Spinal cord (tissue), 9 donors: ENCODE measurements at regions not wholly inside any gene's neighbourhood (a gene's known extent, or its start where the extent isn't known, plus 50 kb on each side); places are given as distances from the start of the nearest gene placed in this dataset.
A peak's percentile ranks its signal among the peaks of the same experiment; 100 is the strongest.

Experiments
- DNase-seq, 6 donors: peaks; one replicate each; pipeline versions ENCODE4 v3.0.0 to v3.0.0-alpha.2; 2013 to 2015; ENCODE audit warnings: low spot score in 6 of 6, low read depth in 4 of 6
- H3K27ac ChIP-seq: one replicate; pipeline ENCODE4 v1.5.1; 2013; ENCODE audit warnings: low read depth, low read length, control low read depth
- H3K27me3 ChIP-seq: one replicate; pipeline ENCODE4 v1.6.1; 2013; ENCODE audit warnings: low read length; ENCODE audit not compliant: control insufficient read depth, insufficient read depth
- H3K36me3 ChIP-seq: one replicate; pipeline ENCODE4 v1.6.1; 2013; ENCODE audit warnings: low read length; ENCODE audit not compliant: control insufficient read depth, insufficient read depth
- H3K4me1 ChIP-seq: one replicate; pipeline ENCODE4 v1.6.1; 2013; ENCODE audit warnings: low read length; ENCODE audit not compliant: control insufficient read depth, insufficient read depth
- H3K4me3 ChIP-seq: one replicate; pipeline ENCODE4 v1.5.1; 2013; ENCODE audit warnings: low read depth, low read length, control low read depth
- H3K9me3 ChIP-seq: one replicate; pipeline ENCODE4 v1.6.1; 2013; ENCODE audit warnings: low read length; ENCODE audit not compliant: control insufficient read depth, insufficient read depth
- WGBS: methylation state at CpG from one replicate; pipeline ENCODE4 v1.1.5; 2013; ENCODE audit warnings: missing lambda C conversion rate; ENCODE audit not compliant: insufficient coverage; 5-methylcytosine and 5-hydroxymethylcytosine counted together
- donor health status: healthy.

GRCh38 chr20:20971810-20972209, 134.3 kb downstream of the LINC00237 start:
- Histone ChIP-seq H3K4me1 (no peaks in the 10 kb centered on the region), H3K9me3 (no peaks in the 10 kb centered on the region), H3K4me3 (no peak overlapping the region), H3K27me3 (no peaks in the 10 kb centered on the region), H3K27ac (no peak overlapping the region), H3K36me3 (no peaks in the 10 kb centered on the region)
- WGBS: 76% methylated on average over 4 of the region's 6 CpGs
- peak in 1 of 6 donors; percentile 7 for DNase-seq

- no peak overlapping the region for H3K27ac ChIP-seq
- no peaks in the 10 kb centered on the region for H3K36me3 ChIP-seq
- no peak overlapping the region for H3K4me3 ChIP-seq
- DNase-seq: peak in 1 of 6 donors; percentile 46
- H3K4me1 ChIP-seq: no peaks in the 10 kb centered on the region
- H3K9me3 ChIP-seq: no peaks in the 10 kb centered on the region
- 83% methylated on average over 1 of the region's 3 CpGs for WGBS
- H3K27me3 ChIP-seq: no peaks in the 10 kb centered on the region
Observed at GRCh38 chr20:20970841-20971240, 135.3 kb downstream of the LINC00237 start.

- Histone ChIP-seq H3K4me1 (no peaks in the 10 kb centered on the region), H3K36me3 (no peaks in the 10 kb centered on the region), H3K27ac (peak overlapping the region; percentile 18), H3K9me3 (no peaks in the 10 kb centered on the region), H3K4me3 (no peak overlapping the region), H3K27me3 (no peaks in the 10 kb centered on the region)
- DNase-seq: peak in 2 of 6 donors; percentile 62 to 91
- WGBS: 53% methylated on average over 3 of the region's 13 CpGs
Observed at GRCh38 chr20:20969701-20970280, 136.4 kb downstream of the LINC00237 start.

- no peak overlapping the region for H3K27ac ChIP-seq
- no peaks in the 10 kb centered on the region for H3K4me1 ChIP-seq
- DNase-seq: peak in 2 of 6 donors; percentile 14 to 73
- no peak overlapping the region for H3K4me3 ChIP-seq
- no peaks in the 10 kb centered on the region for H3K9me3 ChIP-seq
- H3K36me3 ChIP-seq: no peaks in the 10 kb centered on the region
- WGBS: 38% methylated on average over 5 of the region's 10 CpGs
- H3K27me3 ChIP-seq: no peaks in the 10 kb centered on the region
Observed at GRCh38 chr20:20967564-20968184, 138.5 kb downstream of the LINC00237 start.

- H3K27ac ChIP-seq: no peak overlapping the region
- no CpG with 5 or more reads among the region's 8 CpGs for WGBS
- H3K4me1 ChIP-seq: no peaks in the 10 kb centered on the region
- H3K4me3 ChIP-seq: no peak overlapping the region
- H3K36me3 ChIP-seq: no peaks in the 10 kb centered on the region
- DNase-seq: no peak
- H3K27me3 ChIP-seq: no peaks in the 10 kb centered on the region
- H3K9me3 ChIP-seq: no peaks in the 10 kb centered on the region
Observed at GRCh38 chr20:20966171-20966570, 140.0 kb downstream of the LINC00237 start.

- Histone ChIP-seq H3K4me3 (no peak overlapping the region), H3K27me3 (no peaks in the 10 kb centered on the region), H3K9me3 (no peaks in the 10 kb centered on the region), H3K4me1 (peaks cover 19% of the 10 kb centered on the region), H3K36me3 (no peaks in the 10 kb centered on the region), H3K27ac (no peak overlapping the region)
- peak in 2 of 6 donors; percentile 53 to 59 for DNase-seq
- 69% methylated on average over 2 of the region's 5 CpGs for WGBS
Observed at GRCh38 chr20:20959031-20959755, 147.0 kb downstream of the LINC00237 start.

GRCh38 chr20:20956513-20956931, 149.6 kb downstream of the LINC00237 start:
- DNase-seq: peak in 5 of 6 donors; percentile 69 to 93 (median 80)
- Histone ChIP-seq H3K4me3 (no peak overlapping the region), H3K27ac (peak overlapping the region; percentile 51), H3K36me3 (no peaks in the 10 kb centered on the region), H3K27me3 (no peaks in the 10 kb centered on the region), H3K4me1 (peaks cover 25% of the 10 kb centered on the region), H3K9me3 (no peaks in the 10 kb centered on the region)
- WGBS: 24% methylated on average over 12 of the region's 12 CpGs

GRCh38 chr20:20955892-20956291, 150.3 kb downstream of the LINC00237 start:
- no peaks in the 10 kb centered on the region for H3K36me3 ChIP-seq
- H3K27me3 ChIP-seq: no peaks in the 10 kb centered on the region
- no peaks in the 10 kb centered on the region for H3K9me3 ChIP-seq
- no peak overlapping the region for H3K4me3 ChIP-seq
- DNase-seq: peak in 2 of 6 donors; percentile 41 to 63
- 20% methylated on average over 2 of the region's 4 CpGs for WGBS
- H3K4me1 ChIP-seq: peaks cover 25% of the 10 kb centered on the region
- H3K27ac ChIP-seq: peak overlapping the region; percentile 51

GRCh38 chr20:20953738-20954618, 152.2 kb downstream of the LINC00237 start:
- Histone ChIP-seq H3K9me3 (no peaks in the 10 kb centered on the region), H3K36me3 (no peaks in the 10 kb centered on the region), H3K27me3 (no peaks in the 10 kb centered on the region), H3K4me3 (no peak overlapping the region), H3K4me1 (peaks cover 25% of the 10 kb centered on the region), H3K27ac (no peak overlapping the region)
- DNase-seq: peak in 1 of 6 donors; percentile 78
- WGBS: 44% methylated on average over 7 of the region's 11 CpGs
